H1 (cell line): ENCODE measurements at regions not wholly inside any gene's neighbourhood (a gene's known extent, or its start where the extent isn't known, plus 50 kb on each side); places are given as distances from the start of the nearest gene placed in this dataset.

ENCODE experiments used
- CTCF ChIA-PET: fragments of 300-600 bp; sonication (Branson Sonifier 250); formaldehyde crosslinking; loops from one replicate; lab custom pipeline; 2021; ENCODE audit not compliant: partially characterized antibody; lab: Charles Lee
- POLR2A ChIA-PET: fragments of 300-600 bp; sonication (Branson Sonifier 250); formaldehyde crosslinking; loops from one replicate; lab custom pipeline; 2021; ENCODE audit warnings: inconsistent platforms; ENCODE audit not compliant: partially characterized antibody; lab: Charles Lee
- DNase-seq, 2 experiments: peaks; one replicate each; pipeline versions ENCODE4 v3.0.0 to v3.0.0-alpha.2; 2010 to 2022; ENCODE audit warnings: low spot score in 2 of 2, low read depth in 1 of 2, mixed read lengths in 1 of 2
- FAIRE-seq: peaks from 2 replicates; lab custom pipeline; 2011; peaks lifted over from hg19 to GRCh38; lab: Jason Lieb, UNC
- H2AFZ ChIP-seq: 2 replicates; pipeline ENCODE4 v1.8.1; 2012; ENCODE audit warnings: low read length, inconsistent platforms
- H2AK5ac ChIP-seq: 2 replicates; pipeline ENCODE4 v1.6.1; 2013; ENCODE audit warnings: low read depth, low read length
- H2BK120ac ChIP-seq: replicated peaks from 2 replicates; pipeline ENCODE3; 2013; ENCODE audit warnings: low read depth, low read length, inconsistent platforms
- H2BK12ac ChIP-seq: 2 replicates; pipeline ENCODE4 v1.6.1; 2013; ENCODE audit warnings: low read depth, low read length
- H2BK15ac ChIP-seq: 2 replicates; pipeline ENCODE4 v1.6.1; 2013; ENCODE audit warnings: low read length
- H2BK20ac ChIP-seq: 2 replicates; pipeline ENCODE4 v1.6.1; 2013; ENCODE audit warnings: low read length
- H2BK5ac ChIP-seq: 2 replicates; pipeline ENCODE4 v1.6.1; 2013; ENCODE audit warnings: low read depth, low read length
- H3K14ac ChIP-seq: 2 replicates; pipeline ENCODE4 v1.6.1; 2013; ENCODE audit warnings: inconsistent platforms; ENCODE audit not compliant: insufficient read length
- H3K18ac ChIP-seq: 2 replicates; pipeline ENCODE4 v1.6.1; 2013; ENCODE audit warnings: low read length; ENCODE audit errors: extremely low read depth
- H3K23ac ChIP-seq: 2 replicates; pipeline ENCODE4 v1.6.1; 2013; ENCODE audit warnings: inconsistent platforms; ENCODE audit not compliant: insufficient read length
- H3K23me2 ChIP-seq: 2 replicates; pipeline ENCODE4 v1.6.1; 2013; ENCODE audit warnings: low read depth, low read length
- H3K27ac ChIP-seq: 2 replicates; pipeline ENCODE4 v1.6.1; 2011; ENCODE audit warnings: low read depth, low read length, inconsistent platforms
- H3K27me3 ChIP-seq, 4 experiments: replicated peaks in 1 of 4; 1 replicate in 1 of 4; 2 replicates in 3 of 4; pipeline versions ENCODE4 v1.6.1 to v1.8.1; 2011 to 2013; ENCODE audit warnings: low read length in 3 of 4, mild to moderate bottlenecking in 3 of 4, inconsistent platforms in 2 of 4, mixed read lengths in 2 of 4, moderate library complexity in 1 of 4; ENCODE audit not compliant: control insufficient read depth in 3 of 4, insufficient read depth in 3 of 4; ENCODE audit errors: extremely low read depth in 1 of 4
- H3K36me3 ChIP-seq, 4 experiments: 2 replicates each; pipeline versions ENCODE4 v1.6.1 to v1.8.1; 2011 to 2013; ENCODE audit warnings: mild to moderate bottlenecking in 4 of 4, low read length in 3 of 4, moderate library complexity in 2 of 4, control low read depth in 1 of 4, inconsistent platforms in 1 of 4; ENCODE audit not compliant: insufficient read depth in 4 of 4, control insufficient read depth in 2 of 4
- H3K4ac ChIP-seq: replicated peaks from 2 replicates; pipeline ENCODE3; 2013; ENCODE audit warnings: low read length, low read depth, mixed read lengths, inconsistent platforms; ENCODE audit not compliant: insufficient read length
- H3K4me1 ChIP-seq, 4 experiments: replicated peaks in 1 of 4; 1 replicate in 1 of 4; 2 replicates in 3 of 4; pipeline versions ENCODE4 v1.6.1 to v1.8.1; 2011 to 2013; ENCODE audit warnings: low read length in 3 of 4, inconsistent platforms in 2 of 4, mixed read lengths in 1 of 4; ENCODE audit not compliant: insufficient read depth in 4 of 4, control insufficient read depth in 3 of 4
- H3K4me2 ChIP-seq, 2 experiments: 2 replicates each; pipeline versions ENCODE4 v1.6.1 to v1.8.1; 2011 to 2013; ENCODE audit warnings: low read depth in 2 of 2, low read length in 2 of 2, control low read depth in 1 of 2, inconsistent platforms in 1 of 2, mild to moderate bottlenecking in 1 of 2; ENCODE audit not compliant: insufficient read depth in 1 of 2
- H3K4me3 ChIP-seq, 4 experiments: fragments of 200-600, 300-600 bp in 1 of 4; sonication (generic), shearing (Covaris generic), sonication (Bioruptor Twin) in 1 of 4; 2 replicates each; pipeline versions ENCODE4 v1.5.1 to v1.8.1; 2011 to 2016; ENCODE audit warnings: low read length in 4 of 4, low read depth in 3 of 4, control low read depth in 2 of 4, inconsistent platforms in 2 of 4, mild to moderate bottlenecking in 2 of 4, mixed read lengths in 1 of 4, moderate library complexity in 1 of 4; ENCODE audit not compliant: insufficient read depth in 2 of 4; ENCODE audit errors: extremely low read depth in 1 of 4
- H3K56ac ChIP-seq: replicated peaks from 2 replicates; pipeline ENCODE3; 2013; ENCODE audit warnings: low read depth, mild to moderate bottlenecking, mixed read lengths, low read length, inconsistent platforms; ENCODE audit not compliant: insufficient read length
- H3K79me1 ChIP-seq: 2 replicates; pipeline ENCODE4 v1.6.1; 2013; ENCODE audit warnings: low read depth, low read length, control low read depth
- H3K79me2 ChIP-seq, 2 experiments: 2 replicates each; pipeline versions ENCODE4 v1.6.1 to v1.8.1; 2012 to 2013; ENCODE audit warnings: low read length in 2 of 2, mild to moderate bottlenecking in 2 of 2, inconsistent platforms in 1 of 2; ENCODE audit not compliant: insufficient read depth in 2 of 2, control insufficient read depth in 1 of 2
- H3K9ac ChIP-seq, 4 experiments: replicated peaks in 1 of 4; 1 replicate in 1 of 4; 2 replicates in 3 of 4; pipeline versions ENCODE4 v1.6.1 to v1.8.1; 2011 to 2013; ENCODE audit warnings: low read depth in 3 of 4, low read length in 3 of 4, control low read depth in 2 of 4, mild to moderate bottlenecking in 2 of 4, moderate library complexity in 2 of 4, inconsistent platforms in 1 of 4; ENCODE audit errors: extremely low read depth in 1 of 4
- H3K9me3 ChIP-seq, 2 experiments: 2 replicates each; pipeline versions ENCODE4 v1.6.1 to v1.8.1; 2012 to 2013; ENCODE audit warnings: mild to moderate bottlenecking in 2 of 2, moderate library complexity in 2 of 2, control low read depth in 1 of 2, inconsistent platforms in 1 of 2, low read depth in 1 of 2, low read length in 1 of 2, mixed read lengths in 1 of 2; ENCODE audit not compliant: insufficient read depth in 2 of 2
- H4K20me1 ChIP-seq, 2 experiments: replicated peaks in 1 of 2; 2 replicates each; pipeline versions ENCODE3 to v1.8.1; 2011 to 2013; ENCODE audit warnings: inconsistent platforms in 2 of 2, low read length in 2 of 2, mild to moderate bottlenecking in 1 of 2; ENCODE audit not compliant: insufficient read depth in 2 of 2, control insufficient read depth in 1 of 2
- H4K5ac ChIP-seq: 2 replicates; pipeline ENCODE4 v1.6.1; 2013; ENCODE audit warnings: low read length, low read depth, mixed read lengths, inconsistent platforms; ENCODE audit not compliant: insufficient read length
- H4K8ac ChIP-seq: 2 replicates; pipeline ENCODE4 v1.8.0; 2013; ENCODE audit warnings: mild to moderate bottlenecking, moderate library complexity, low read length, inconsistent platforms; ENCODE audit not compliant: insufficient read depth; ENCODE audit errors: extremely low read depth
- H4K91ac ChIP-seq: replicated peaks from 2 replicates; pipeline ENCODE3; 2013; ENCODE audit warnings: low read length, mixed read lengths, inconsistent platforms; ENCODE audit not compliant: insufficient read length
- GABPA ChIP-seq: IDR thresholded peaks from 2 replicates; pipeline ENCODE4 v1.6.1; 2011; ENCODE audit warnings: mild to moderate bottlenecking, low read length, moderate library complexity, borderline replicate concordance; ENCODE audit not compliant: insufficient read depth
- TAF1 ChIP-seq: IDR thresholded peaks from 2 replicates; pipeline ENCODE4 v1.6.1; 2011; ENCODE audit warnings: mild to moderate bottlenecking, low read depth, low read length
- WGBS, 2 experiments: shearing (Covaris generic) in 1 of 2; methylation state at CpG; one replicate each; pipeline versions ENCODE4 v1.1.6 to v1.1.7; 2013 to 2015; ENCODE audit warnings: low lambda C conversion rate in 2 of 2, mixed read lengths in 2 of 2, inconsistent platforms in 1 of 2, low coverage in 1 of 2, missing lambda C conversion rate in 1 of 2; ENCODE audit not compliant: insufficient replicate concordance in 2 of 2, insufficient coverage in 1 of 2, insufficient read length in 1 of 2; ENCODE audit errors: extremely low coverage in 1 of 2, missing lambda C conversion rate in 1 of 2; 5-methylcytosine and 5-hydroxymethylcytosine counted together

DNA sequence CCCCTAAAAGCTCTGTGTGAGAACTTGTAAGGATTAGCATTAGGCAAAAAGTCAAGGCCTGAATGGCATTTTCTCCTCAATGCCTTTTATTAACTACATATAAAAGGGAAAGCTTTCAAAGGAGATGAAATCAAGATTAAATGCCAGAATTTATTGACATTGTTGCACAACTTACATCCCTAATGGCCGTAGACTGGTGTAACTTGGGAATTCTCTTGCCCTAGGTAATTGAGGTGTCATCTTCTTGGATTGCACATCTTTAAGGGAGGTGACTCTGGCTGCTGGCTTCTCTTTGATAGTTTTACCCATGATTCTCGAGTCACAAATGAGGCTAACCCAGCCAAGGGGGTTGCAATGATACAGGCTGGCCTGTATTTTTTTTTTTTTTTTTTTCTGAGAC, 249.1 kb downstream of the TBL1XR1 start:
- FAIRE-seq (no peak), DNase-seq (no peak)
- H4K91ac ChIP-seq = no peak overlapping the region
- no peaks in the 10 kb centered on the region for H3K79me1 ChIP-seq
- no peaks in the 10 kb centered on the region for H3K36me3 ChIP-seq
- WGBS, 2 experiments = 98% methylated on average over 2 of the region's 2 CpGs; no CpG with 5 or more reads in 1 of the 2 experiments
- no peaks in the 10 kb centered on the region for H3K79me2 ChIP-seq
- H4K8ac ChIP-seq = no peak overlapping the region
- no peak overlapping the region for H3K27ac ChIP-seq
- H3K4me3 ChIP-seq = no peak overlapping the region
- H3K4me1 ChIP-seq = peaks cover 0 to 2% (median 0%) of the 10 kb centered on the region in 4 experiments; a peak in 1 of 7 replicates
- H3K9ac ChIP-seq = no peak overlapping the region
- no peak overlapping the region for H3K56ac ChIP-seq
- ChIA-PET CTCF (interaction anchor here (1.1 kb wide), 1 partner anchor 133 kb away, joined by 3 read pairs; no protein-coding TSS in a partner anchor), POLR2A (no interaction called here)
- no peak overlapping the region for H2BK5ac ChIP-seq
- no peaks in the 10 kb centered on the region for H3K9me3 ChIP-seq
- H3K4ac ChIP-seq = no peak overlapping the region
- no peak overlapping the region for H3K14ac ChIP-seq
- H2BK120ac ChIP-seq = no peak overlapping the region
- H2BK12ac ChIP-seq = no peak overlapping the region
- no peak overlapping the region for H3K4me2 ChIP-seq
- no peak overlapping the region for H2BK15ac ChIP-seq
- H2AK5ac ChIP-seq = no peak overlapping the region
- H2BK20ac ChIP-seq = no peak overlapping the region
- H4K20me1 ChIP-seq = no peaks in the 10 kb centered on the region
- H3K18ac ChIP-seq = no peak overlapping the region
- no peak overlapping the region for H4K5ac ChIP-seq
- H2AFZ ChIP-seq = no peak overlapping the region
- no peak overlapping the region for H3K23ac ChIP-seq
- H3K23me2 ChIP-seq = no peaks in the 10 kb centered on the region
- H3K27me3 ChIP-seq = no peaks in the 10 kb centered on the region
- TF ChIP-seq TAF1 (no peak), GABPA (no peak)
